SK-N-MC (cell line): ENCODE measurements at regions not wholly inside any gene's neighbourhood (a gene's known extent, or its start where the extent isn't known, plus 50 kb on each side); places are given as distances from the start of the nearest gene placed in this dataset.

Experiments used
- EZH2 ChIP-seq: fragments of 200-600 bp; sonication (generic); IDR thresholded peaks from one replicate; pipeline ENCODE4 v1.6.1; 2017; ENCODE audit warnings: antibody characterized with exemption
- POLR2AphosphoS5 ChIP-seq: IDR thresholded peaks from 2 replicates; pipeline ENCODE4 v1.6.1; 2012; ENCODE audit warnings: mild to moderate bottlenecking, low read depth, low read length, borderline replicate concordance

GRCh38 chr2:147388217-147388616 is 456.6 kb upstream of the ACVR2A start:
- TF ChIP-seq POLR2AphosphoS5, result no peak
- TF ChIP-seq EZH2, result no peak
